ENCODE measurements at regions not wholly inside any gene's neighbourhood (a gene's known extent, or its start where the extent isn't known, plus 50 kb on each side); places are given as distances from the start of the nearest gene placed in this dataset.
"Not testable (repeated sequence)": the region's sequence is repeated elsewhere in the genome, so short reads cannot be mapped to it uniquely, and the experiment has no call there.

- H3K4me2 ChIP-seq; DNase-seq (ENCODE audit: low spot score); H4K20me1 ChIP-seq (replicated peaks; ENCODE audit: insufficient read depth); H3K27ac ChIP-seq (ENCODE audit: low read depth); H3K4me3 ChIP-seq; H3K27me3 ChIP-seq (ENCODE audit: insufficient read depth); H3K4me3 Mint-ChIP-seq; H3K27me3 Mint-ChIP-seq (ENCODE audit: insufficient read depth, low read depth, poor library complexity); H2AFZ ChIP-seq; H3K27ac Mint-ChIP-seq; H3K4me1 ChIP-seq (ENCODE audit: insufficient read depth); H3K4me1 Mint-ChIP-seq; H3K79me2 ChIP-seq (replicated peaks; ENCODE audit: insufficient read depth); ATAC-seq; H3K36me3 ChIP-seq (ENCODE audit: insufficient read depth); H3F3A ChIP-seq (replicated peaks; ENCODE audit: low read depth); H3K9me2 ChIP-seq (ENCODE audit: insufficient read depth): not testable (repeated sequence)
- H3K9me3 Mint-ChIP-seq = peaks cover 90% of the 10 kb centered on the region
- peaks cover 33% of the 10 kb centered on the region for H3K36me3 Mint-ChIP-seq (ENCODE audit: low read depth)
These were observed 162.1 kb upstream of the FOXD4L5 start for GRCh38 chr9:65447146-65447545.

- Mint-ChIP-seq H3K9me3 (peaks cover 90% of the 10 kb centered on the region), H3K36me3 (ENCODE audit: low read depth) (peaks cover 28% of the 10 kb centered on the region)
- not testable (repeated sequence) for H3K4me2 ChIP-seq; H3K27ac Mint-ChIP-seq; H3F3A ChIP-seq (replicated peaks; ENCODE audit: low read depth); H3K4me1 ChIP-seq (ENCODE audit: insufficient read depth); H3K79me2 ChIP-seq (replicated peaks; ENCODE audit: insufficient read depth); H2AFZ ChIP-seq; H3K27me3 ChIP-seq (ENCODE audit: insufficient read depth); H3K4me3 ChIP-seq; H3K4me1 Mint-ChIP-seq; H3K4me3 Mint-ChIP-seq; DNase-seq (ENCODE audit: low spot score); H3K27ac ChIP-seq (ENCODE audit: low read depth); H3K36me3 ChIP-seq (ENCODE audit: insufficient read depth); ATAC-seq; H3K27me3 Mint-ChIP-seq (ENCODE audit: insufficient read depth, low read depth, poor library complexity); H4K20me1 ChIP-seq (replicated peaks; ENCODE audit: insufficient read depth); H3K9me2 ChIP-seq (ENCODE audit: insufficient read depth)
These were observed 161.0 kb upstream of the FOXD4L5 start for GRCh38 chr9:65445991-65446390.

- no peak overlapping the region for H3K27ac Mint-ChIP-seq
- H3K4me1 Mint-ChIP-seq = no peaks in the 10 kb centered on the region
- TF ChIP-seq CTCF (conservative IDR thresholded peaks at IDR 0.05; ENCODE audit: low read depth in 2 of 2) (no peak), ETS1 (IDR thresholded peaks at IDR 0.05) (no peak), ZNF114 (CRISPR knock-in tag; IDR thresholded peaks at IDR 0.05) (no peak), CREB1 (CRISPR knock-in tag; IDR thresholded peaks at IDR 0.05; ENCODE audit: low read depth) (no peak), ZNF462 (CRISPR knock-in tag; IDR thresholded peaks at IDR 0.05) (no peak), NANOG (IDR thresholded peaks at IDR 0.05; ENCODE audit: borderline replicate concordance) (no peak), ZNF331 (CRISPR knock-in tag; IDR thresholded peaks at IDR 0.05; ENCODE audit: low read depth) (no peak), EZH2 (IDR thresholded peaks at IDR 0.05; ENCODE audit: low read depth, unreplicated experiment) (no peak)
These were observed 159.9 kb upstream of the FOXD4L5 start for GRCh38 chr9:65444943-65445342.

More at GRCh38 chr9:65444943-65445342, 159.9 kb upstream of the FOXD4L5 start:
- no peak overlapping the region for H3K27ac ChIP-seq (ENCODE audit: low read depth)
- DNase-seq (ENCODE audit: low spot score) = no peak
- peaks cover 2% of the 10 kb centered on the region for H3K27me3 Mint-ChIP-seq (ENCODE audit: insufficient read depth, low read depth, poor library complexity)
- no peaks in the 10 kb centered on the region for H3F3A ChIP-seq (replicated peaks; ENCODE audit: low read depth)
- H3K4me2 ChIP-seq = no peak overlapping the region
- H3K4me3 ChIP-seq = no peak overlapping the region
- peaks cover 31% of the 10 kb centered on the region for H3K36me3 Mint-ChIP-seq (ENCODE audit: low read depth)
- no peaks in the 10 kb centered on the region for H3K9me2 ChIP-seq (ENCODE audit: insufficient read depth)
- H3K27me3 ChIP-seq (ENCODE audit: insufficient read depth) = no peaks in the 10 kb centered on the region
- no peaks in the 10 kb centered on the region for H3K36me3 ChIP-seq (ENCODE audit: insufficient read depth)
- H4K20me1 ChIP-seq (replicated peaks; ENCODE audit: insufficient read depth) = no peaks in the 10 kb centered on the region
- H3K4me3 Mint-ChIP-seq = no peak overlapping the region
- no peak overlapping the region for H2AFZ ChIP-seq
- H3K9me3 Mint-ChIP-seq = peaks cover 94% of the 10 kb centered on the region
- no peak for ATAC-seq
- H3K79me2 ChIP-seq (replicated peaks; ENCODE audit: insufficient read depth) = no peaks in the 10 kb centered on the region
- no peaks in the 10 kb centered on the region for H3K4me1 ChIP-seq (ENCODE audit: insufficient read depth)

All from GM23338 (cell line).